HCT116 (cell line): ENCODE measurements at regions not wholly inside any gene's neighbourhood (a gene's known extent, or its start where the extent isn't known, plus 50 kb on each side); places are given as distances from the start of the nearest gene placed in this dataset.

Source experiments
- ATAC-seq: fragments of 200-7000 bp; cut with Tn5 transposase; 2 replicates; pipeline ENCODE4 v1.9.1; 2020; ENCODE audit warnings: mild to moderate bottlenecking, moderate library complexity
- BruUV-seq: library from RNA; stranded (reverse); fragments of 400-500 nt; replicated peaks from 2 replicates; lab custom pipeline; 2021; lab: Mats Ljungman, UMichigan
- CTCF ChIA-PET: fragments of 300-600 bp; sonication (Branson Sonifier 250); formaldehyde crosslinking; loops from one replicate; lab custom pipeline; 2021; ENCODE audit warnings: antibody characterized with exemption; lab: Charles Lee
- POLR2A ChIA-PET: fragments of 300-600, 350-600 bp; sonication (Branson Sonifier 250); formaldehyde crosslinking; loops from one replicate; lab custom pipeline; 2021; ENCODE audit warnings: antibody characterized with exemption; lab: Charles Lee
- RAD21 ChIA-PET, 2 experiments: fragments of 300-600 bp; sonication (Branson Sonifier 250); formaldehyde crosslinking; loops; one replicate each; lab custom pipeline; 2023; ENCODE audit warnings: low total read pairs in 2 of 2; ENCODE audit not compliant: uncharacterized antibody in 2 of 2, unreplicated experiment in 2 of 2, low non-redundant PET in 1 of 2; lab: Charles Lee
- DNase-seq: peaks from one replicate; pipeline ENCODE4 v3.0.0-alpha.2; 2010; ENCODE audit warnings: low read depth, low spot score
- H2AFZ ChIP-seq: fragments of 200-600 bp; shearing (Covaris generic), sonication (generic); 2 replicates; pipeline ENCODE4 v1.6.1; 2017; ENCODE audit warnings: low read depth, mixed run types, mixed read lengths, antibody characterized with exemption, low read length; ENCODE audit not compliant: poor library complexity, severe bottlenecking
- H3K27ac ChIP-seq: 2 replicates; pipeline ENCODE4 v1.5.1; 2012; ENCODE audit warnings: low read depth, low read length
- H3K27me3 ChIP-seq: fragments of 200-600 bp; sonication (generic); 2 replicates; pipeline ENCODE4 v1.6.1; 2016; ENCODE audit warnings: mixed run types, low read length, mixed read lengths; ENCODE audit not compliant: insufficient read depth
- H3K36me3 ChIP-seq, 2 experiments: fragments of 200-500 bp in 1 of 2; fragments of 200-600 bp in 1 of 2; sonication (Bioruptor generic) in 1 of 2; sonication (generic) in 1 of 2; 2 replicates each; pipeline versions ENCODE4 v1.5.1 to v1.6.1; 2014 to 2016; ENCODE audit warnings: low read length in 2 of 2, inconsistent platforms in 1 of 2, mixed read lengths in 1 of 2, mixed run types in 1 of 2; ENCODE audit not compliant: insufficient read depth in 2 of 2, control insufficient read depth in 1 of 2
- H3K4me1 ChIP-seq, 2 experiments: fragments of 200-600 bp in 1 of 2; sonication (generic) in 1 of 2; 2 replicates each; pipeline versions ENCODE4 v1.5.1 to v1.6.1; 2012 to 2017; ENCODE audit warnings: low read length in 2 of 2, inconsistent platforms in 1 of 2, mild to moderate bottlenecking in 1 of 2, mixed read lengths in 1 of 2, mixed run types in 1 of 2, moderate library complexity in 1 of 2; ENCODE audit not compliant: insufficient read depth in 2 of 2, control insufficient read depth in 1 of 2
- H3K4me2 ChIP-seq: fragments of 200-600 bp; sonication (generic); 2 replicates; pipeline ENCODE4 v1.6.1; 2017; ENCODE audit warnings: mixed run types, low read length, mixed read lengths
- H3K4me3 ChIP-seq, 2 experiments: fragments of 200-600 bp in 1 of 2; sonication (generic) in 1 of 2; replicated peaks in 1 of 2; 2 replicates each; pipeline ENCODE4 v1.5.1; 2011 to 2016; ENCODE audit warnings: low read length in 2 of 2, control low read depth in 1 of 2, low read depth in 1 of 2, mild to moderate bottlenecking in 1 of 2, mixed read lengths in 1 of 2, mixed run types in 1 of 2
- H3K79me2 ChIP-seq: fragments of 200-600 bp; sonication (generic); 2 replicates; pipeline ENCODE4 v1.6.1; 2017; ENCODE audit warnings: mild to moderate bottlenecking, mixed run types, low read length, moderate library complexity, mixed read lengths; ENCODE audit not compliant: insufficient read depth
- H3K9ac ChIP-seq: fragments of 200-600 bp; sonication (generic); 2 replicates; pipeline ENCODE4 v1.6.1; 2016; ENCODE audit warnings: low read length, mixed read lengths
- H3K9me2 ChIP-seq: fragments of 200-600 bp; sonication (generic), shearing (Covaris generic); 2 replicates; pipeline ENCODE4 v1.6.1; 2017; ENCODE audit warnings: mixed run types, mild to moderate bottlenecking, moderate library complexity; ENCODE audit not compliant: insufficient read depth
- H3K9me3 ChIP-seq, 2 experiments: fragments of 200-500 bp in 1 of 2; fragments of 200-600 bp in 1 of 2; sonication (Bioruptor generic) in 1 of 2; sonication (generic) in 1 of 2; 2 replicates each; pipeline ENCODE4 v1.6.1; 2014 to 2017; ENCODE audit warnings: low read length in 2 of 2, mixed read lengths in 2 of 2, inconsistent platforms in 1 of 2, low read depth in 1 of 2, mild to moderate bottlenecking in 1 of 2, mixed run types in 1 of 2, moderate library complexity in 1 of 2; ENCODE audit not compliant: control insufficient read depth in 1 of 2, insufficient read depth in 1 of 2
- H4K20me1 ChIP-seq: fragments of 200-600 bp; sonication (generic), shearing (Covaris generic); 2 replicates; pipeline ENCODE4 v1.6.1; 2017; ENCODE audit warnings: mixed run types, mild to moderate bottlenecking, moderate library complexity; ENCODE audit not compliant: insufficient read depth
- ATF3 ChIP-seq: IDR thresholded peaks from 2 replicates; pipeline ENCODE4 v1.6.1; 2012
- CEBPB ChIP-seq: IDR thresholded peaks from 2 replicates; pipeline ENCODE4 v1.6.1; 2012; ENCODE audit warnings: low read depth
- CTCF ChIP-seq, 3 experiments: fragments of 200-600 bp in 1 of 3; sonication (generic) in 1 of 3; IDR thresholded peaks in 2 of 3; conservative IDR thresholded peaks in 1 of 3; 2 replicates each; pipeline ENCODE4 v1.5.1; 2012 to 2017; ENCODE audit warnings: low read depth in 2 of 3, low read length in 2 of 3, antibody characterized with exemption in 1 of 3, borderline replicate concordance in 1 of 3, control low read depth in 1 of 3, mild to moderate bottlenecking in 1 of 3, mixed read lengths in 1 of 3, mixed run types in 1 of 3, moderate library complexity in 1 of 3; ENCODE audit not compliant: insufficient read depth in 1 of 3
- ELF1 ChIP-seq: IDR thresholded peaks from 2 replicates; pipeline ENCODE4 v1.6.1; 2012; ENCODE audit warnings: low read depth, borderline replicate concordance
- EZH2 ChIP-seq: fragments of 200-600 bp; sonication (generic); IDR thresholded peaks from 2 replicates; pipeline ENCODE4 v1.6.1; 2017; ENCODE audit warnings: antibody characterized with exemption, mixed run types
- EZH2phosphoT487 ChIP-seq: fragments of 200-600 bp; IDR thresholded peaks from 2 replicates; pipeline ENCODE4 v1.6.1; 2018; ENCODE audit warnings: antibody characterized with exemption, borderline replicate concordance
- JUND ChIP-seq: IDR thresholded peaks from 2 replicates; pipeline ENCODE4 v1.6.1; 2012
- POLR2A ChIP-seq: IDR thresholded peaks from 2 replicates; pipeline ENCODE4 v1.7.0; 2011; ENCODE audit warnings: borderline replicate concordance; ENCODE audit not compliant: insufficient read depth, insufficient read length; ENCODE audit errors: extremely low read depth
- POLR2AphosphoS5 ChIP-seq: IDR thresholded peaks from 2 replicates; pipeline ENCODE4 v1.6.1; 2011; ENCODE audit warnings: mild to moderate bottlenecking, low read depth, low read length, moderate library complexity
- RAD21 ChIP-seq: IDR thresholded peaks from 2 replicates; pipeline ENCODE4 v1.6.1; 2012; ENCODE audit warnings: low read depth, mild to moderate bottlenecking
- SP1 ChIP-seq: IDR thresholded peaks from 2 replicates; pipeline ENCODE4 v1.6.1; 2012; ENCODE audit warnings: low read depth
- SRF ChIP-seq: IDR thresholded peaks from 2 replicates; pipeline ENCODE4 v1.6.1; 2012; ENCODE audit warnings: low read depth
- TCF7L2 ChIP-seq: IDR thresholded peaks from 2 replicates; pipeline ENCODE4 v1.7.0; 2011; ENCODE audit warnings: borderline replicate concordance, inconsistent platforms; ENCODE audit not compliant: insufficient read depth, insufficient read length; ENCODE audit errors: extremely low read depth
- YY1 ChIP-seq: IDR thresholded peaks from 2 replicates; pipeline ENCODE4 v1.6.1; 2011; ENCODE audit warnings: low read length, low read depth, moderate library complexity, mild to moderate bottlenecking; ENCODE audit not compliant: insufficient replicate concordance; ENCODE audit errors: extremely low read depth
- ZFX ChIP-seq: fragments of 450-650 bp; IDR thresholded peaks from 2 replicates; pipeline ENCODE4 v1.6.1; 2017
- intact Hi-C: fragments of 100-400 bp; cut with micrococcal nuclease; formaldehyde crosslinking; loops from 2 replicates; pipeline ENCODE4 v1.10.0; 2022

GRCh38 chr3:72230774-72231379, 445.9 kb upstream of the PROK2 start:
- no peak for DNase-seq
- Histone ChIP-seq H3K4me3 (no peak overlapping the region), H3K9ac (no peak overlapping the region), H3K4me1 (no peaks in the 10 kb centered on the region), H3K9me3 (no peaks in the 10 kb centered on the region; a peak in 1 of 4 replicates), H3K4me2 (no peak overlapping the region), H2AFZ (no peak overlapping the region), H3K9me2 (no peaks in the 10 kb centered on the region), H3K79me2 (no peaks in the 10 kb centered on the region), H3K36me3 (no peaks in the 10 kb centered on the region), H4K20me1 (no peaks in the 10 kb centered on the region), H3K27ac (no peak overlapping the region), H3K27me3 (peaks cover 52% of the 10 kb centered on the region)
- POLR2A ChIA-PET, result no interaction called here
- BruUV-seq, result no TSS peak
- CTCF ChIA-PET, result no interaction called here
- TF ChIP-seq EZH2, result no peak
- no peak for TF ChIP-seq EZH2phosphoT487
- TF ChIP-seq SRF, result no peak
- no peak for TF ChIP-seq POLR2A
- TF ChIP-seq ZFX, result no peak
- no peak for TF ChIP-seq CEBPB
- no peak for TF ChIP-seq TCF7L2
- no peak for TF ChIP-seq YY1
- no peak for TF ChIP-seq CTCF (IDR thresholded peaks at IDR 0.05 in 2 of 3, conservative IDR thresholded peaks at IDR 0.05 in 1 of 3; ENCODE audit: borderline replicate concordance in 1 of 3, insufficient read depth in 1 of 3, low read depth in 2 of 3, low read length in 2 of 3)
- TF ChIP-seq ELF1, result no peak
- TF ChIP-seq RAD21, result no peak
- TF ChIP-seq SP1, result no peak
- TF ChIP-seq ATF3, result no peak
- TF ChIP-seq POLR2AphosphoS5, result no peak
- no peak for TF ChIP-seq JUND
- ATAC-seq, result no peak
- RAD21 ChIA-PET, result no interaction called here
- intact Hi-C loops, result no loop called here
